ENCODE measurements at regions not wholly inside any gene's neighbourhood (a gene's known extent, or its start where the extent isn't known, plus 50 kb on each side); places are given as distances from the start of the nearest gene placed in this dataset.

- Histone ChIP-seq H4K8ac (replicated peaks; ENCODE audit: insufficient read length, low read depth, low read length) (no peak overlapping the region), H4K20me1 (ENCODE audit: control insufficient read depth, insufficient read depth, insufficient read length) (no peaks in the 10 kb centered on the region), H3T11ph (ENCODE audit: low read length) (no peak overlapping the region), H3K56ac (ENCODE audit: insufficient read length, low read depth, low read length) (no peak overlapping the region), H3K79me1 (ENCODE audit: insufficient read depth, low read depth, low read length, poor library complexity, severe bottlenecking) (no peaks in the 10 kb centered on the region), H3K4me1 (ENCODE audit: insufficient read depth, low read length) (no peaks in the 10 kb centered on the region), H3K4ac (ENCODE audit: low read depth, low read length) (no peak overlapping the region), H3K4me2 (ENCODE audit: insufficient read depth, insufficient read length, low read length) (no peak overlapping the region), H3K18ac (ENCODE audit: insufficient read length, low read depth, low read length) (no peak overlapping the region), H2BK12ac (ENCODE audit: insufficient read length, low read depth, low read length) (no peak overlapping the region), H2AK5ac (ENCODE audit: insufficient read length, low read length) (no peak overlapping the region), H2BK15ac (ENCODE audit: low read depth, low read length) (no peak overlapping the region), H4K5ac (ENCODE audit: insufficient read length, low read depth, low read length) (no peak overlapping the region), H3K27ac (ENCODE audit: insufficient read length, low read depth, low read length) (no peak overlapping the region), H2BK120ac (ENCODE audit: low read depth, low read length, poor library complexity, severe bottlenecking) (no peak overlapping the region), H3K14ac (ENCODE audit: insufficient read depth, low read length) (no peak overlapping the region), H2BK20ac (ENCODE audit: low read depth, low read length, poor library complexity, severe bottlenecking) (no peak overlapping the region), H3K23me2 (ENCODE audit: insufficient read length, low read depth, low read length, poor library complexity, severe bottlenecking) (no peaks in the 10 kb centered on the region), H3K9ac (ENCODE audit: extremely low read depth, insufficient read length, low read length) (no peak overlapping the region), H4K91ac (ENCODE audit: insufficient read length, low read depth, low read length) (no peak overlapping the region), H3K9me3 (ENCODE audit: control insufficient read depth, low read depth, low read length) (no peaks in the 10 kb centered on the region), H2BK5ac (ENCODE audit: insufficient read length, low read length) (no peak overlapping the region), H3K79me2 (ENCODE audit: insufficient read depth, low read length) (no peaks in the 10 kb centered on the region), H3K27me3 (ENCODE audit: insufficient read depth, low read length) (no peaks in the 10 kb centered on the region), H3K23ac (ENCODE audit: insufficient read length, low read depth, low read length) (no peak overlapping the region), H2AFZ (ENCODE audit: low read length) (no peak overlapping the region)
- no peak for DNase-seq
- peaks cover 5 to 7% of the 10 kb centered on the region in 2 experiments; a peak in 2 of 4 replicates for H3K4me1 Mint-ChIP-seq
- TF ChIP-seq CTCF (conservative IDR thresholded peaks at IDR 0.05): no peak
- no CpG with 5 or more reads among the region's 11 CpGs for WGBS (ENCODE audit: extremely low coverage, insufficient read length, low lambda C conversion rate)
- H3K27me3 Mint-ChIP-seq (ENCODE audit: low read depth): peaks cover 1% of the 10 kb centered on the region; the same call in 1 of the 2 replicates
- H3K27ac Mint-ChIP-seq: no peak overlapping the region
- H3K4me3 Mint-ChIP-seq: no peak overlapping the region
- H3K9me3 Mint-ChIP-seq: no peaks in the 10 kb centered on the region
- no peaks in the 10 kb centered on the region for H3K36me3 Mint-ChIP-seq (ENCODE audit: insufficient read depth in 1 of 3, low read depth in 3 of 3)
These were observed 93.4 kb upstream of the BACE2 start for GRCh38 chr21:41074396-41075184.

Data from H9 (cell line).